NCI-H2029 treated with DMSO at 0.1 percent for 48 hours (cell line): ENCODE measurements at regions not wholly inside any gene's neighbourhood (a gene's known extent, or its start where the extent isn't known, plus 50 kb on each side); places are given as distances from the start of the nearest gene placed in this dataset.
"Not testable (repeated sequence)": the region's sequence is repeated elsewhere in the genome, so short reads cannot be mapped to it uniquely, and the experiment has no call there.

Source experiments
- DNase-seq: peaks from one replicate; lab custom pipeline; 2025; lab: John Stamatoyannopoulos, UW

- no peak for DNase-seq
Measured at GRCh38 chr4:114087596-114088230, 108.3 kb upstream of the ARSJ start.

GRCh38 chr4:114088481-114088880 lies 109.0 kb upstream of the ARSJ start:
- DNase-seq: no peak

GRCh38 chr4:114091546-114091945 lies 112.1 kb upstream of the ARSJ start:
- DNase-seq: no peak

- DNase-seq: no peak
Measured at GRCh38 chr4:114093221-114093715, 113.8 kb upstream of the ARSJ start.

- no peak for DNase-seq
Measured at GRCh38 chr4:114100288-114101031, 121.0 kb upstream of the ARSJ start.

- DNase-seq: no peak
Measured at GRCh38 chr4:114103908-114104307, 124.5 kb upstream of the ARSJ start.

GRCh38 chr4:114108869-114109268 lies 129.4 kb upstream of the ARSJ start:
- no peak for DNase-seq

GRCh38 chr4:114109776-114110175 lies 130.3 kb upstream of the ARSJ start:
- DNase-seq: no peak

- no peak for DNase-seq
Measured at GRCh38 chr4:114115526-114115925, 136.1 kb upstream of the ARSJ start.

- DNase-seq: no peak
Measured at GRCh38 chr4:114116861-114117260, 137.4 kb upstream of the ARSJ start.

- no peak for DNase-seq
Measured at GRCh38 chr4:114121221-114121620, 141.8 kb upstream of the ARSJ start.

GRCh38 chr4:114132199-114132598 lies 152.8 kb upstream of the ARSJ start:
- no peak for DNase-seq

GRCh38 chr4:114132830-114133229 lies 153.4 kb upstream of the ARSJ start:
- no peak for DNase-seq

GRCh38 chr4:114136069-114136468 lies 156.6 kb upstream of the ARSJ start:
- DNase-seq: no peak

GRCh38 chr4:114137984-114138383 lies 158.5 kb upstream of the ARSJ start:
- DNase-seq: no peak

GRCh38 chr4:114146947-114147618 lies 167.6 kb upstream of the ARSJ start:
- no peak for DNase-seq

- DNase-seq: not testable (repeated sequence)
Measured at GRCh38 chr4:114147619-114148208, 168.3 kb upstream of the ARSJ start.

GRCh38 chr4:114148372-114149070 lies 169.1 kb upstream of the ARSJ start:
- not testable (repeated sequence) for DNase-seq

GRCh38 chr4:114156371-114156770 lies 176.9 kb upstream of the ARSJ start:
- no peak for DNase-seq

- DNase-seq: no peak
Measured at GRCh38 chr4:114161809-114162208, 182.4 kb upstream of the ARSJ start.

- DNase-seq: no peak
Measured at GRCh38 chr4:114163051-114163450, 183.6 kb upstream of the ARSJ start.

- DNase-seq: no peak
Measured at GRCh38 chr4:114173968-114174367, 194.5 kb upstream of the ARSJ start.
